Adrenal gland (tissue), 9 donors: ENCODE measurements at regions not wholly inside any gene's neighbourhood (a gene's known extent, or its start where the extent isn't known, plus 50 kb on each side); places are given as distances from the start of the nearest gene placed in this dataset.

Source experiments
- DNase-seq, 7 donors: peaks; one replicate each; pipeline ENCODE4 v3.0.0-alpha.2; 2019 to 2020
- H3K27ac ChIP-seq, 5 donors: fragments of 200-600 bp; sonication (generic) in 4 of 5; 1 replicate in 3 of 5; 2 replicates in 2 of 5; pipeline versions ENCODE4 v1.5.1 to v1.8.0; 2016 to 2020; ENCODE audit warnings: mild to moderate bottlenecking in 1 of 5
- H3K27me3 ChIP-seq: fragments of 200-600 bp; 2 replicates; pipeline ENCODE4 v1.8.0; 2021
- H3K36me3 ChIP-seq, 2 donors: fragments of 200-600 bp; replicated peaks in 1 of 2; 1 replicate in 1 of 2; 2 replicates in 1 of 2; pipeline versions ENCODE4 v1.5.1 to v1.8.0; 2018 to 2022
- H3K4me1 ChIP-seq, 2 donors: fragments of 200-600 bp; replicated peaks in 1 of 2; 1 replicate in 1 of 2; 2 replicates in 1 of 2; pipeline versions ENCODE4 v1.5.1 to v1.8.0; 2018 to 2021
- H3K4me3 ChIP-seq, 4 donors: fragments of 200-600 bp; sonication (generic) in 3 of 4; one replicate each; pipeline ENCODE4 v1.5.1; 2016 to 2018
- H3K9me3 ChIP-seq, 3 donors: fragments of 200-600 bp; sonication (generic) in 1 of 3; replicated peaks in 1 of 3; 1 replicate in 2 of 3; 2 replicates in 1 of 3; pipeline versions ENCODE4 v1.5.1 to v1.8.0; 2016 to 2021
- CTCF ChIP-seq, 6 experiments: fragments of 450-650 bp in 4 of 6; fragments of 200-600 bp in 2 of 6; sonication (generic) in 1 of 6; IDR thresholded peaks; 1 replicate in 5 of 6; 2 replicates in 1 of 6; pipeline versions ENCODE4 v1.5.1 to v1.8.0; 2016 to 2021; ENCODE audit warnings: antibody characterized with exemption in 6 of 6, mild to moderate bottlenecking in 2 of 6, moderate library complexity in 1 of 6
- POLR2A ChIP-seq, 2 donors: fragments of 450-650 bp; IDR thresholded peaks; one replicate each; pipeline ENCODE4 v1.6.1; 2017; ENCODE audit warnings: antibody characterized with exemption in 2 of 2, mild to moderate bottlenecking in 2 of 2, moderate library complexity in 1 of 2
- WGBS, 4 donors: extraction: QIAGEN DNeasy Blood & Tissue Kit in 2 of 4; methylation state at CpG; one replicate each; pipeline versions ENCODE4 v1.1.5 to v1.1.7; 2013 to 2017; 5-methylcytosine and 5-hydroxymethylcytosine counted together
- intact Hi-C, 2 donors: fragments of 100-400 bp; cut with DNase I; formaldehyde crosslinking; loops; one replicate each; pipeline versions ENCODE4 v1.14.1 to v1.15.0; 2022 to 2023
- donor health status: healthy with polysubstance abuse.
- donor health status: Bipolar disorder and iron deficiency.
- donor health status: DM: yes; HTN: yes; CAD: no.
- donor health status: DM: no; HTN: no; CAD: no.
- donor health status: DM: no; HTN: no; CAD: no.

GRCh38 chr20:24791953-24792352 lies 157.1 kb upstream of the CST7 start:
- Histone ChIP-seq H3K27ac (no peak overlapping the region), H3K36me3 (no peaks in the 10 kb centered on the region), H3K4me1 (no peaks in the 10 kb centered on the region), H3K27me3 (no peaks in the 10 kb centered on the region), H3K4me3 (no peak overlapping the region), H3K9me3 (no peaks in the 10 kb centered on the region)
- DNase-seq: no peak
- WGBS, 4 donors: 75 to 91% (median 88%) methylated on average over 2 of the region's 2 CpGs
- intact Hi-C loops: no loop called here
- TF ChIP-seq POLR2A (IDR thresholded peaks at IDR 0.05) (no peak), CTCF (IDR thresholded peaks at IDR 0.05) (no peak)

- H3K9me3 ChIP-seq: no peaks in the 10 kb centered on the region
- intact Hi-C loops: no loop called here
- no peak overlapping the region for H3K27ac ChIP-seq
- no peak for DNase-seq
- H3K27me3 ChIP-seq: no peaks in the 10 kb centered on the region
- H3K36me3 ChIP-seq: no peaks in the 10 kb centered on the region
- no peak overlapping the region for H3K4me3 ChIP-seq
- H3K4me1 ChIP-seq: no peaks in the 10 kb centered on the region
- 75 to 83% (median 77%) methylated on average over 22 to 24 of the region's 24 CpGs for WGBS, 4 donors
- TF ChIP-seq CTCF (IDR thresholded peaks at IDR 0.05): no peak
- TF ChIP-seq POLR2A (IDR thresholded peaks at IDR 0.05): no peak
These were observed 156.2 kb upstream of the CST7 start for GRCh38 chr20:24792641-24793495.

GRCh38 chr20:24795436-24795835 lies 153.6 kb upstream of the CST7 start:
- Histone ChIP-seq H3K4me1 (no peaks in the 10 kb centered on the region), H3K27ac (no peak overlapping the region), H3K36me3 (no peaks in the 10 kb centered on the region), H3K4me3 (no peak overlapping the region), H3K27me3 (no peaks in the 10 kb centered on the region), H3K9me3 (no peaks in the 10 kb centered on the region)
- intact Hi-C loops: no loop called here
- no peak for DNase-seq
- 61 to 78% (median 66%) methylated on average over 6 to 8 of the region's 8 CpGs for WGBS, 4 donors
- TF ChIP-seq POLR2A (IDR thresholded peaks at IDR 0.05) (no peak), CTCF (IDR thresholded peaks at IDR 0.05) (no peak)

GRCh38 chr20:24796236-24796635 lies 152.8 kb upstream of the CST7 start:
- TF ChIP-seq CTCF (IDR thresholded peaks at IDR 0.05): no peak
- TF ChIP-seq POLR2A (IDR thresholded peaks at IDR 0.05): no peak
- 80 to 91% (median 88%) methylated on average over 8 to 9 of the region's 9 CpGs for WGBS, 4 donors
- intact Hi-C loops: no loop called here
- Histone ChIP-seq H3K4me3 (no peak overlapping the region), H3K4me1 (no peaks in the 10 kb centered on the region), H3K27ac (no peak overlapping the region), H3K9me3 (no peaks in the 10 kb centered on the region), H3K27me3 (no peaks in the 10 kb centered on the region), H3K36me3 (no peaks in the 10 kb centered on the region)
- no peak for DNase-seq
